OCI-LY7 (cell line): ENCODE measurements at regions not wholly inside any gene's neighbourhood (a gene's known extent, or its start where the extent isn't known, plus 50 kb on each side); places are given as distances from the start of the nearest gene placed in this dataset.

Experiments used
- CTCF ChIP-seq: fragments of 200-600 bp; sonication (generic); conservative IDR thresholded peaks from 2 replicates; pipeline ENCODE4 v1.5.1; 2014; ENCODE audit warnings: mild to moderate bottlenecking, antibody characterized with exemption, low read length, moderate library complexity, mixed read lengths
- EZH2phosphoT487 ChIP-seq: fragments of 200-600 bp; sonication (generic); IDR thresholded peaks from 2 replicates; pipeline ENCODE4 v1.6.1; 2018; ENCODE audit warnings: low read depth, borderline replicate concordance, mild to moderate bottlenecking, mixed run types, antibody characterized with exemption, low read length, moderate library complexity, mixed read lengths

GRCh38 chr2:6694555-6694954 is 171.2 kb downstream of the CMPK2 start:
- TF ChIP-seq CTCF (no peak), EZH2phosphoT487 (no peak)
